Aorta (tissue), 5 donors: ENCODE measurements at regions not wholly inside any gene's neighbourhood (a gene's known extent, or its start where the extent isn't known, plus 50 kb on each side); places are given as distances from the start of the nearest gene placed in this dataset.
A peak's percentile ranks its signal among the peaks of the same experiment; 100 is the strongest.
"Not testable (repeated sequence)": the region's sequence is repeated elsewhere in the genome, so short reads cannot be mapped to it uniquely, and the experiment has no call there.

Experiments used
- ATAC-seq: fragments of 200-7000 bp; cut with Tn5 transposase; one replicate; pipeline ENCODE4 v1.9.1; 2022; ENCODE audit warnings: moderate library complexity; ENCODE audit not compliant: low FRiP score
- DNase-seq, 2 donors: peaks; one replicate each; pipeline ENCODE4 v3.0.0-alpha.2; 2020
- H3K27ac ChIP-seq, 2 donors: one replicate each; pipeline ENCODE4 v1.5.1; 2013; ENCODE audit warnings: low read length in 2 of 2, mild to moderate bottlenecking in 2 of 2, moderate library complexity in 2 of 2, control low read depth in 1 of 2, inconsistent platforms in 1 of 2, low read depth in 1 of 2
- H3K27me3 ChIP-seq, 2 donors: one replicate each; pipeline ENCODE4 v1.6.1; 2013; ENCODE audit warnings: control low read depth in 1 of 2, low read length in 1 of 2, mild to moderate bottlenecking in 1 of 2, moderate library complexity in 1 of 2; ENCODE audit not compliant: insufficient read depth in 2 of 2, control insufficient read depth in 1 of 2
- H3K36me3 ChIP-seq, 2 donors: one replicate each; pipeline ENCODE4 v1.6.1; 2013; ENCODE audit warnings: control low read depth in 1 of 2, low read length in 1 of 2, mild to moderate bottlenecking in 1 of 2; ENCODE audit not compliant: insufficient read depth in 2 of 2, control insufficient read depth in 1 of 2
- H3K4me1 ChIP-seq, 2 donors: one replicate each; pipeline ENCODE4 v1.6.1; 2013; ENCODE audit warnings: low read length in 2 of 2, control low read depth in 1 of 2, mild to moderate bottlenecking in 1 of 2, moderate library complexity in 1 of 2; ENCODE audit not compliant: insufficient read depth in 2 of 2, control insufficient read depth in 1 of 2
- H3K4me3 ChIP-seq, 2 donors: one replicate each; pipeline ENCODE4 v1.5.1; 2013; ENCODE audit warnings: low read length in 2 of 2, control low read depth in 1 of 2, mild to moderate bottlenecking in 1 of 2
- H3K9me3 ChIP-seq: one replicate; pipeline ENCODE4 v1.6.1; 2013; ENCODE audit warnings: mild to moderate bottlenecking, low read length; ENCODE audit not compliant: control insufficient read depth
- WGBS, 2 donors: extraction: QIAGEN DNeasy Blood & Tissue Kit; methylation state at CpG; one replicate each; pipeline ENCODE4 v1.1.7; 2013; 5-methylcytosine and 5-hydroxymethylcytosine counted together
- intact Hi-C, 2 donors: fragments of 100-400 bp; cut with DNase I; formaldehyde crosslinking; loops; one replicate each; pipeline versions ENCODE4 v1.14.2 to v1.15.0; 2022
- donor health status: healthy with polysubstance abuse.
- donor health status: Bipolar disorder and iron deficiency.
- donor health status: DM: no; HTN: no; CAD: no.
- donor health status: DM: no; HTN: no; CAD: no.
- donor health status: DM: yes; HTN: yes; CAD: no.

GRCh38 chr5:68104217-68104616 is 111.3 kb upstream of the PIK3R1 start:
- 86 to 88% methylated on average over 2 of the region's 2 CpGs for WGBS, 2 donors

DNA sequence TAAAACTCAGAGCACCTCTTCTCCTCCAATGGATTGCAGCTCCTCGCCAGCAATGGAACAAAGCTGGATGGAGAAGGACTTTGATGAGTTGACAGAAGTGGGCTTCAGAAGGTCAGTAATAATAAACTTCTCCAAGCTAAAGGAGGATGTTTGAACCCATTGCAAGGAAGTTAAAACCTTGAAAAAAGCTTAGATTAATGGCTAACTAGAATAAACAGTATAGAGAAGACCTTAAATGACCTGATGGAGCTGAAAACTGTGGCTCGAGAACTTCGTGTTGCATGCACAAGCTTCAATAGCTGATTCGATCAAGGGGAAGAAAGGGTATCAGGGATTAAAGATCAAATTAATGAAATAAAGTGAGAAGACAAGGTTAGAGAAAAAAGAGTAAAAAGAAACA is 112.3 kb upstream of the PIK3R1 start:
- H3K27me3 ChIP-seq, ATAC-seq, H3K9me3 ChIP-seq, H3K36me3 ChIP-seq, H3K27ac ChIP-seq, DNase-seq, intact Hi-C loops, H3K4me3 ChIP-seq, H3K4me1 ChIP-seq: not testable (repeated sequence)
- 96 to 97% methylated on average over 4 of the region's 4 CpGs for WGBS, 2 donors

More at GRCh38 chr5:68104217-68104616, 111.3 kb upstream of the PIK3R1 start:
- H3K4me1 ChIP-seq, H3K4me3 ChIP-seq, H3K36me3 ChIP-seq, ATAC-seq, DNase-seq, H3K9me3 ChIP-seq, H3K27me3 ChIP-seq, H3K27ac ChIP-seq, intact Hi-C loops: not testable (repeated sequence)

- Histone ChIP-seq H3K36me3 (no peaks in the 10 kb centered on the region), H3K4me3 (no peak overlapping the region), H3K27me3 (no peaks in the 10 kb centered on the region), H3K4me1 (no peaks in the 10 kb centered on the region), H3K9me3 (no peaks in the 10 kb centered on the region), H3K27ac (no peak overlapping the region)
- WGBS, 2 donors, result 93 to 96% methylated on average over 5 of the region's 5 CpGs
- intact Hi-C loops, result no loop called here
- no peak for ATAC-seq
- no peak for DNase-seq
These were observed 116.2 kb upstream of the PIK3R1 start for GRCh38 chr5:68099327-68099726.

DNA sequence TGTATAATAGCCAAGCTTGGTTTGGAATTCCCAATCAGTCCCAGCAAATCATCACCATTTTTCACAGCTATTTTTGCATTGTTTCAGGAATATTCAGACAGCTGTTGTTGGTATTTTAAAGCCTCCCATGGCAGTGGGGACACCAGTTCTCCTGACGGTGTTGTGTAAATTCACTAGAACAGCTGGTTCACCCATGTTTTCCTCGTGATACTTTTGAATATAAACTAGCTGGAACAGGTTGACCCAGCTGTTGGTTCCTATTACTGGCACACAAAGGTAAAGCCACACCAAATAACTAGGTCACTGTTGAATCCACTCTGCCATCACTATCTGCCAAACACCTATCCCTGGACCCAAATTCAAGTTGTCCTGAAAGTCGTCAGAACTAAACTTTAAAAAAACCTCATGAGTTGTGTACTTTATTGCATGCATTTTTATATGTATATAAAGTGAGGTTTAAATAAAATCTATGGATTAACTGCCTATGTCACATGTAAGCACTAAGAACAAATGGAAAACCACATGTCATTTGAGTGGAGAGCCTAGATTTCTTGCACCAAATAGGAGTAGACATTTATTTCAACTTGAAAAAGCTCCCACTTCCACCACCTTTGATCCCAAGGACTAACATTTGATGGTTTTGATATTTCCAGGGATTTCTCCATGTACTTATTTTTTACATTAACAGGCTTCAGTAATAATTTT is 121.9 kb upstream of the PIK3R1 start:
- WGBS, 2 donors, result 95 to 96% methylated on average over 3 of the region's 3 CpGs
- Histone ChIP-seq H3K36me3 (no peaks in the 10 kb centered on the region), H3K9me3 (peaks cover 4% of the 10 kb centered on the region), H3K4me3 (no peak overlapping the region), H3K27me3 (no peaks in the 10 kb centered on the region), H3K27ac (no peak overlapping the region), H3K4me1 (no peaks in the 10 kb centered on the region)
- DNase-seq (no peak), ATAC-seq (no peak)
- intact Hi-C loops, result no loop called here

DNA sequence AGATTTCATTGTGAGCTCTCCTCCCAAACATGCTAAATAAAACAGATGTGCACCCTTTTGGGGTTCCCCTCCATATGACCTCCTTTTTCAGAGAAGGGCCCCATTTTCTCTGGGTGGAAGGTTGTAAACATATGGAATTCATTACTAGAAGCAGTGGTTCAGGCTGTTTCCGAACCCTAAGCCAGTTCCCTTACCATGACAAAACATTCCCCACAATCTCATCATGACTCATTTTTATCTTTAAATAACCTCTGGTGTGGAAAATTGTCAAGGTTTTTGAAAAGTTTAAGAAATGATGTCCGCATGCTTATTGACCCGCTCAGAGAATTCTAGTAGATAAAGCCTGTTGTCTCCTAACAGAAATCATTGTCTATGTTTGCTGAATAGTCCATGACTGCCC is 127.3 kb upstream of the PIK3R1 start:
- Histone ChIP-seq H3K27me3 (no peaks in the 10 kb centered on the region), H3K4me1 (no peaks in the 10 kb centered on the region), H3K9me3 (peaks cover 4% of the 10 kb centered on the region), H3K27ac (no peak overlapping the region), H3K36me3 (no peaks in the 10 kb centered on the region), H3K4me3 (no peak overlapping the region)
- 42 to 48% methylated on average over 3 of the region's 3 CpGs for WGBS, 2 donors
- peak; percentile 12 for ATAC-seq
- no peak for DNase-seq
- intact Hi-C loops, result no loop called here

DNA sequence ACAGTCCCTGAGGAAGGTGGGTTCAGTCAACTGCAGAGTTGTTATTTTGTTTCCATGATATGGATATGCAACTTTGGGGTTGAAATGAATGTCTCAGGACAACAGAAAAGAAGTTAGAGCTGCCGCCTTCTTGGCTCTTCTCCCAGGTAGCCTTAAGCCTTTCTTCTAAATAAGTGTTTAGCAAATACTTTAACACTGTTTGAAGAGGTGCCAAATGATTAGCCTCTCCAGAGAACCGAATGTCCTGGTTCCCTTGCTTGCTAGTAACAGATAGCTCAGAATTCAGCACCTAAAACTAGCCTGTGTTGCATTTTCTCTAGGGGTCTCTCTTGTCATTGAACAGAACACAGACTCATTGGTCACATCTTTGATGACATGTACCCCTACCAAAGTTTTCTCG is 127.7 kb upstream of the PIK3R1 start:
- ATAC-seq, result no peak
- no peak overlapping the region for H3K27ac ChIP-seq
- WGBS, 2 donors, result 53 to 71% methylated on average over 3 of the region's 3 CpGs

GRCh38 chr5:68086857-68087256 is 128.7 kb upstream of the PIK3R1 start:
- intact Hi-C loops, result no loop called here
- ATAC-seq (peak; percentile 67), DNase-seq (peak in 1 of 2 donors; percentile 78)
- H3K4me1 ChIP-seq, result no peaks in the 10 kb centered on the region
- H3K4me3 ChIP-seq, result no peak overlapping the region
- no peaks in the 10 kb centered on the region for H3K27me3 ChIP-seq
- no peak overlapping the region for H3K27ac ChIP-seq
- H3K36me3 ChIP-seq, result no peaks in the 10 kb centered on the region
- peaks cover 4% of the 10 kb centered on the region for H3K9me3 ChIP-seq
- 83 to 84% methylated on average over 7 of the region's 7 CpGs for WGBS, 2 donors

More for the DNA sequence above, 127.7 kb upstream of the PIK3R1 start:
- DNase-seq, result no peak
- Histone ChIP-seq H3K27me3 (no peaks in the 10 kb centered on the region), H3K4me1 (no peaks in the 10 kb centered on the region), H3K4me3 (no peak overlapping the region), H3K9me3 (peaks cover 4% of the 10 kb centered on the region), H3K36me3 (no peaks in the 10 kb centered on the region)
- intact Hi-C loops, result no loop called here

- 87 to 94% methylated on average over 7 of the region's 7 CpGs for WGBS, 2 donors
- Histone ChIP-seq H3K9me3 (peaks cover 4% of the 10 kb centered on the region), H3K4me1 (no peaks in the 10 kb centered on the region), H3K4me3 (no peak overlapping the region), H3K27ac (no peak overlapping the region), H3K27me3 (no peaks in the 10 kb centered on the region), H3K36me3 (no peaks in the 10 kb centered on the region)
- DNase-seq (no peak), ATAC-seq (no peak)
- intact Hi-C loops, result no loop called here
These were observed 129.1 kb upstream of the PIK3R1 start for GRCh38 chr5:68086439-68086838.

DNA sequence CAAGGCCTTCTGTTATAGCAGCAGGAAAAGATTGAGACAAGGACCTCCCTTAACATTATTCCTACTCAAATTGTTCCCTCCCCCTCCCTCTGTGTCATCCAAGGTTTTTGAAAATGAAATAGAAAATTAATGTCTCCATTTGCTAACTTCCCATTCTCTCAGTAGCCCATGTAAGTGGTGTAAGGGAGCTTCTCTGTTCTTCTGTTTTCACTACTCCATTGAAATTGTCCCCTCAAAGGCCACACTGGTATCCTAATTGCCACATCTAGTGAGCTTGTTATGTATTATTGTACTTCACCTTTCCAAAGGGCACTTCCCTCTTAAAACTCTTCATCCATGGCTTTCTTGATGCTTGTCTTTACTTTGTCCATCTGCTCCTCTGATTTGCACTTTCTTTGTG is 131.2 kb upstream of the PIK3R1 start:
- H3K27ac ChIP-seq, result no peak overlapping the region
- DNase-seq (no peak), ATAC-seq (no peak)
- no peak overlapping the region for H3K4me3 ChIP-seq
- H3K4me1 ChIP-seq, result no peaks in the 10 kb centered on the region
- no peaks in the 10 kb centered on the region for H3K9me3 ChIP-seq
- intact Hi-C loops, result no loop called here
- H3K27me3 ChIP-seq, result no peaks in the 10 kb centered on the region
- H3K36me3 ChIP-seq, result no peaks in the 10 kb centered on the region
